IMR-90 (cell line): ENCODE measurements at regions not wholly inside any gene's neighbourhood (a gene's known extent, or its start where the extent isn't known, plus 50 kb on each side); places are given as distances from the start of the nearest gene placed in this dataset.

Source experiments
- ATAC-seq: fragments of 200-7000 bp; cut with Tn5 transposase; 2 replicates; pipeline ENCODE4 v1.9.1; 2020; ENCODE audit warnings: low read depth, mild to moderate bottlenecking, moderate library complexity
- BruUV-seq: library from RNA; stranded (reverse); fragments of 400-500 nt; replicated peaks from 2 replicates; lab custom pipeline; 2021; lab: Mats Ljungman, UMichigan
- CTCF ChIA-PET: fragments of 300-600 bp; formaldehyde crosslinking; extraction: SDS; loops from one replicate; lab custom pipeline; 2021; ENCODE audit warnings: antibody characterized with exemption; lab: Yijun Ruan, JAX
- POLR2A ChIA-PET: fragments of 300-600 bp; sonication (Branson Sonifier 250); formaldehyde crosslinking; loops from one replicate; lab custom pipeline; 2022; ENCODE audit warnings: antibody characterized with exemption; ENCODE audit not compliant: unreplicated experiment; lab: Charles Lee
- DNase-seq: peaks from one replicate; pipeline ENCODE4 v3.0.0; 2013
- H2AFZ ChIP-seq: replicated peaks from 2 replicates; pipeline ENCODE3; 2013; ENCODE audit warnings: low read length, mild to moderate bottlenecking; ENCODE audit not compliant: poor library complexity
- H2AK5ac ChIP-seq: 2 replicates; pipeline ENCODE4 v1.6.1; 2013; ENCODE audit warnings: low read depth, low read length, inconsistent platforms
- H2AK9ac ChIP-seq: replicated peaks from 2 replicates; pipeline ENCODE3; 2013; ENCODE audit warnings: mild to moderate bottlenecking, low read depth, low read length, moderate library complexity; ENCODE audit not compliant: poor library complexity
- H2BK120ac ChIP-seq: 2 replicates; pipeline ENCODE4 v1.6.1; 2013; ENCODE audit warnings: low read depth, low read length, inconsistent platforms
- H2BK15ac ChIP-seq: 3 replicates; pipeline ENCODE4 v1.6.1; 2013; ENCODE audit warnings: low read depth, low read length, inconsistent platforms
- H2BK20ac ChIP-seq: 2 replicates; pipeline ENCODE4 v1.6.1; 2013; ENCODE audit warnings: low read depth, mild to moderate bottlenecking, inconsistent platforms, low read length, moderate library complexity
- H2BK5ac ChIP-seq: 2 replicates; pipeline ENCODE4 v1.6.1; 2013; ENCODE audit warnings: mild to moderate bottlenecking, low read depth, low read length, inconsistent platforms; ENCODE audit not compliant: poor library complexity, severe bottlenecking
- H3K14ac ChIP-seq: replicated peaks from 2 replicates; pipeline ENCODE4 v1.6.1; 2013; ENCODE audit warnings: low read depth, low read length, inconsistent platforms
- H3K18ac ChIP-seq: 2 replicates; pipeline ENCODE4 v1.6.1; 2013; ENCODE audit warnings: low read depth, low read length, control low read depth
- H3K23ac ChIP-seq: 2 replicates; pipeline ENCODE4 v1.6.1; 2013; ENCODE audit warnings: low read depth, low read length, inconsistent platforms
- H3K27ac ChIP-seq: 2 replicates; pipeline ENCODE4 v1.5.1; 2013; ENCODE audit warnings: mild to moderate bottlenecking, control low read depth, low read length; ENCODE audit not compliant: insufficient read depth
- H3K27me3 ChIP-seq: 2 replicates; pipeline ENCODE4 v1.6.1; 2013; ENCODE audit warnings: low read length; ENCODE audit not compliant: control insufficient read depth, insufficient read depth
- H3K36me3 ChIP-seq: 2 replicates; pipeline ENCODE4 v1.6.1; 2013; ENCODE audit warnings: low read length, mixed read lengths; ENCODE audit not compliant: control insufficient read depth, insufficient read depth
- H3K4ac ChIP-seq: 2 replicates; pipeline ENCODE4 v1.6.1; 2013; ENCODE audit warnings: low read depth, low read length, inconsistent platforms
- H3K4me1 ChIP-seq: 2 replicates; pipeline ENCODE4 v1.6.1; 2013; ENCODE audit warnings: low read length, mixed read lengths; ENCODE audit not compliant: control insufficient read depth, insufficient read depth
- H3K4me2 ChIP-seq: 2 replicates; pipeline ENCODE4 v1.6.1; 2013; ENCODE audit warnings: low read depth, mild to moderate bottlenecking, control low read depth, low read length, moderate library complexity
- H3K4me3 ChIP-seq: 2 replicates; pipeline ENCODE4 v1.5.1; 2013; ENCODE audit warnings: low read depth, mild to moderate bottlenecking, control low read depth, low read length, moderate library complexity; ENCODE audit not compliant: insufficient read depth
- H3K56ac ChIP-seq: 2 replicates; pipeline ENCODE4 v1.6.1; 2013; ENCODE audit warnings: low read length, inconsistent platforms; ENCODE audit not compliant: insufficient read depth; ENCODE audit errors: extremely low read depth
- H3K79me1 ChIP-seq, 2 experiments: 2 replicates each; pipeline ENCODE4 v1.6.1; 2013; ENCODE audit warnings: low read length in 2 of 2, inconsistent platforms in 1 of 2, low read depth in 1 of 2
- H3K9ac ChIP-seq: 2 replicates; pipeline ENCODE4 v1.6.1; 2013; ENCODE audit warnings: low read depth, low read length, control low read depth
- H3K9me1 ChIP-seq: 2 replicates; pipeline ENCODE4 v1.6.1; 2013; ENCODE audit warnings: low read length, inconsistent platforms; ENCODE audit not compliant: insufficient read depth
- H3K9me3 ChIP-seq: 2 replicates; pipeline ENCODE4 v1.6.1; 2013; ENCODE audit warnings: low read length; ENCODE audit not compliant: control insufficient read depth, insufficient read depth
- H4K20me1 ChIP-seq: 2 replicates; pipeline ENCODE4 v1.6.1; 2013; ENCODE audit warnings: low read length, inconsistent platforms; ENCODE audit not compliant: insufficient read depth
- H4K5ac ChIP-seq: 2 replicates; pipeline ENCODE4 v1.6.1; 2013; ENCODE audit warnings: mild to moderate bottlenecking, low read depth, low read length, control low read depth
- H4K8ac ChIP-seq, 2 experiments: 2 replicates each; pipeline ENCODE4 v1.6.1; 2013; ENCODE audit warnings: low read depth in 2 of 2, low read length in 2 of 2, control low read depth in 1 of 2, inconsistent platforms in 1 of 2
- H4K91ac ChIP-seq: 2 replicates; pipeline ENCODE4 v1.6.1; 2013; ENCODE audit warnings: low read depth, low read length, inconsistent platforms; ENCODE audit not compliant: insufficient read depth
- BHLHE40 ChIP-seq: fragments of 150-350 bp; IDR thresholded peaks from 2 replicates; pipeline ENCODE4 v1.6.1; 2016; ENCODE audit warnings: mild to moderate bottlenecking, low read depth, low read length
- CEBPB ChIP-seq: IDR thresholded peaks from 2 replicates; pipeline ENCODE4 v1.6.1; 2012; ENCODE audit warnings: low read depth, low read length, improper control_type of control experiment
- CHD1 ChIP-seq: IDR thresholded peaks from 2 replicates; pipeline ENCODE4 v1.6.1; 2012; ENCODE audit warnings: low read depth, low read length, improper control_type of control experiment
- ELK1 ChIP-seq: fragments of 150-350 bp; IDR thresholded peaks from 2 replicates; pipeline ENCODE4 v1.6.1; 2016; ENCODE audit warnings: low read depth, mild to moderate bottlenecking, low read length, moderate library complexity, borderline replicate concordance
- FOS ChIP-seq: fragments of 150-350 bp; IDR thresholded peaks from 2 replicates; pipeline ENCODE4 v1.6.1; 2016; ENCODE audit warnings: low read depth, low read length
- MAFK ChIP-seq: IDR thresholded peaks from 2 replicates; pipeline ENCODE4 v1.6.1; 2012; ENCODE audit warnings: low read depth, low read length, improper control_type of control experiment
- MAZ ChIP-seq: IDR thresholded peaks from 2 replicates; pipeline ENCODE4 v1.6.1; 2012; ENCODE audit warnings: low read depth, mild to moderate bottlenecking, low read length, improper control_type of control experiment, moderate library complexity, borderline replicate concordance
- MXI1 ChIP-seq: IDR thresholded peaks from 2 replicates; pipeline ENCODE4 v1.6.1; 2012; ENCODE audit warnings: low read depth, mild to moderate bottlenecking, low read length, moderate library complexity, borderline replicate concordance
- NFE2L2 ChIP-seq: fragments of 150-350 bp; IDR thresholded peaks from 2 replicates; pipeline ENCODE4 v1.6.1; 2016; ENCODE audit warnings: low read depth, mild to moderate bottlenecking, low read length
- RAD21 ChIP-seq: IDR thresholded peaks from 2 replicates; pipeline ENCODE4 v1.6.1; 2012; ENCODE audit warnings: low read length, improper control_type of control experiment
- RCOR1 ChIP-seq: IDR thresholded peaks from 2 replicates; pipeline ENCODE4 v1.6.1; 2012; ENCODE audit warnings: mild to moderate bottlenecking, low read length, improper control_type of control experiment; ENCODE audit not compliant: insufficient replicate concordance
- RFX5 ChIP-seq: IDR thresholded peaks from 2 replicates; pipeline ENCODE4 v1.8.0; 2012; ENCODE audit warnings: low read depth, mild to moderate bottlenecking, low read length, moderate library complexity
- SMC3 ChIP-seq: fragments of 150-350 bp; IDR thresholded peaks from 2 replicates; pipeline ENCODE4 v1.6.1; 2016; ENCODE audit warnings: low read depth, mild to moderate bottlenecking, antibody characterized with exemption, low read length, moderate library complexity
- USF2 ChIP-seq: fragments of 150-350 bp; IDR thresholded peaks from 2 replicates; pipeline ENCODE4 v1.6.1; 2017; ENCODE audit warnings: mild to moderate bottlenecking, antibody characterized with exemption, low read length, low read depth
- WGBS, 2 experiments: methylation state at CpG; one replicate each; pipeline versions ENCODE4 v1.1.5 to v1.1.7; 2013; ENCODE audit warnings: missing lambda C conversion rate in 2 of 2; ENCODE audit not compliant: insufficient read length in 1 of 2; ENCODE audit errors: extremely low coverage in 2 of 2; 5-methylcytosine and 5-hydroxymethylcytosine counted together
- dilution Hi-C: fragments of 300-500 bp; cut with HindIII; formaldehyde crosslinking; loops from one replicate; pipeline ENCODE4 v1.14.3; 2018; ENCODE audit warnings: low sequenced_read_pairs; ENCODE audit not compliant: unreplicated experiment
- in situ Hi-C: fragments of 300-500 bp; cut with MboI; formaldehyde crosslinking; loops from 3 replicates; pipeline ENCODE4 v1.14.3; 2019; ENCODE audit warnings: low sequenced_read_pairs, inconsistent platforms, mixed read lengths
- intact Hi-C: fragments of 100-400 bp; cut with micrococcal nuclease; formaldehyde crosslinking; loops from 2 replicates; pipeline ENCODE4 v1.10.0; 2022
- TF ChIP-seq, protein P1 (sequence below): conservative IDR thresholded peaks from 2 replicates; pipeline ENCODE4 v1.5.1; 2012; ENCODE audit warnings: mild to moderate bottlenecking, low read depth, low read length, improper control_type of control experiment

DNA sequence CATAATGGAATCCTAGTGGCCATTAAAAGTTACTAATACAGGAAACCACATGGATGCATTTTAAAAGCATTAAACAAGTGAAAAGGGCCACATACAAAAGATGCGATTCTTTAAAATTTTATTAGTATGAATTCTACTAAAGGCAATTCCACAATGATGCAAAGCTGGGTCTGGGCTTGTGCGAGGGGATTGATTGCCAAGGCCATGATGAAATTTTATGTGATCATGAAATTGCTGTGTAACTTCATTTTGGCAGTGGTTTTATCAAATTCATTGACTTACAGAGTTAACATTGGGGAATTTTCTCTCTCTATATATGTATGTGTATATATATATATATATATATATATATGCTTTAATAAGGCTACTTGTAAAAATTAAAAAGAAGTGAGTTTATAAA is 1142.5 kb upstream of the IGFBP7 start:
- Histone ChIP-seq H3K9me1 (no peaks in the 10 kb centered on the region), H2BK20ac (no peak overlapping the region), H3K9me3 (peaks cover 6% of the 10 kb centered on the region; the same call in 1 of the 2 replicates), H4K91ac (no peak overlapping the region), H3K9ac (no peak overlapping the region), H3K4me2 (no peak overlapping the region), H3K56ac (no peak overlapping the region), H3K23ac (no peak overlapping the region), H4K5ac (no peak overlapping the region), H3K18ac (no peak overlapping the region), H2AK5ac (no peak overlapping the region), H3K4ac (no peak overlapping the region), H2BK5ac (no peak overlapping the region), H3K4me1 (no peaks in the 10 kb centered on the region), H2BK120ac (no peak overlapping the region), H3K4me3 (no peak overlapping the region), H2BK15ac (no peak overlapping the region), H3K27me3 (no peaks in the 10 kb centered on the region), H2AK9ac (no peak overlapping the region), H3K27ac (no peak overlapping the region), H2AFZ (no peak overlapping the region), H3K79me1 (no peaks in the 10 kb centered on the region), H3K14ac (no peak overlapping the region), H4K20me1 (no peaks in the 10 kb centered on the region), H4K8ac (no peak overlapping the region), H3K36me3 (no peaks in the 10 kb centered on the region)
- ATAC-seq (no peak), DNase-seq (no peak)
- dilution Hi-C loops (no loop called here), intact Hi-C loops (no loop called here), in situ Hi-C loops (no loop called here)
- POLR2A ChIA-PET: no interaction called here
- CTCF ChIA-PET: no interaction called here
- no CpG with 5 or more reads among the region's 2 CpGs for WGBS, 2 experiments
- no TSS peak for BruUV-seq
- no peak for TF ChIP-seq USF2
- TF ChIP-seq RAD21: no peak
- TF ChIP-seq ELK1: no peak
- no peak for TF ChIP-seq FOS
- no peak for TF ChIP-seq BHLHE40
- TF ChIP-seq RFX5: no peak
- TF ChIP-seq, protein P1, sequence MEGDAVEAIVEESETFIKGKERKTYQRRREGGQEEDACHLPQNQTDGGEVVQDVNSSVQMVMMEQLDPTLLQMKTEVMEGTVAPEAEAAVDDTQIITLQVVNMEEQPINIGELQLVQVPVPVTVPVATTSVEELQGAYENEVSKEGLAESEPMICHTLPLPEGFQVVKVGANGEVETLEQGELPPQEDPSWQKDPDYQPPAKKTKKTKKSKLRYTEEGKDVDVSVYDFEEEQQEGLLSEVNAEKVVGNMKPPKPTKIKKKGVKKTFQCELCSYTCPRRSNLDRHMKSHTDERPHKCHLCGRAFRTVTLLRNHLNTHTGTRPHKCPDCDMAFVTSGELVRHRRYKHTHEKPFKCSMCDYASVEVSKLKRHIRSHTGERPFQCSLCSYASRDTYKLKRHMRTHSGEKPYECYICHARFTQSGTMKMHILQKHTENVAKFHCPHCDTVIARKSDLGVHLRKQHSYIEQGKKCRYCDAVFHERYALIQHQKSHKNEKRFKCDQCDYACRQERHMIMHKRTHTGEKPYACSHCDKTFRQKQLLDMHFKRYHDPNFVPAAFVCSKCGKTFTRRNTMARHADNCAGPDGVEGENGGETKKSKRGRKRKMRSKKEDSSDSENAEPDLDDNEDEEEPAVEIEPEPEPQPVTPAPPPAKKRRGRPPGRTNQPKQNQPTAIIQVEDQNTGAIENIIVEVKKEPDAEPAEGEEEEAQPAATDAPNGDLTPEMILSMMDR: no peak
- no peak for TF ChIP-seq CHD1
- no peak for TF ChIP-seq MXI1
- TF ChIP-seq MAFK: no peak
- no peak for TF ChIP-seq NFE2L2
- no peak for TF ChIP-seq SMC3
- TF ChIP-seq RCOR1: no peak
- TF ChIP-seq MAZ: no peak
- no peak for TF ChIP-seq CEBPB
